ENCODE measurements at regions not wholly inside any gene's neighbourhood (a gene's known extent, or its start where the extent isn't known, plus 50 kb on each side); places are given as distances from the start of the nearest gene placed in this dataset.

GRCh38 chr5:8241558-8241957 is 372.6 kb downstream of the MTRR start:
- TF ChIP-seq CTCF (IDR thresholded peaks at IDR 0.05; ENCODE audit: low read depth, low read length, poor library complexity, severe bottlenecking) (no peak), EZH2phosphoT487 (IDR thresholded peaks at IDR 0.05; ENCODE audit: borderline replicate concordance, low read length) (no peak)
